ENCODE measurements at regions not wholly inside any gene's neighbourhood (a gene's known extent, or its start where the extent isn't known, plus 50 kb on each side); places are given as distances from the start of the nearest gene placed in this dataset.

DNA sequence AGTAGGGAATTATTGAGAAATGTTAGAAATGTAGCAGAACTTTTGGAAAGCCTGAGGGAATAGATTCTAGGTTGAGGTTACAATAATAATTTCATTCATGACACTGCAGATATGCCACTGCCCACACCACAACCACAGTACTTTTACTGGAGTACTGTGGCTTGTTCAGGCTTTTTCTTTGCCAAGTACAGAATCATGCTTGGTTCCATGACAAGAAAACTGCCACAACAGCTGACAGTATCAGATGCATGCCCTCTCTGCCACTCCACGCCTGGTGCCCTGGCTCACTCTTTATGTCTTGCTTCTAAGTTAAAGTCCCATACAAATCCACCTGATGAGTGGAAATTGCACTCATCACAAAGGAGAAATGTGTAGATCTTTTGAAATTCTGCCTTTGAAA lies 398.6 kb downstream of the ZIC1 start:
- intact Hi-C loops (cut with DNase I), result no loop called here
- no peak overlapping the region for H3K27ac ChIP-seq
- TF ChIP-seq, protein P1, sequence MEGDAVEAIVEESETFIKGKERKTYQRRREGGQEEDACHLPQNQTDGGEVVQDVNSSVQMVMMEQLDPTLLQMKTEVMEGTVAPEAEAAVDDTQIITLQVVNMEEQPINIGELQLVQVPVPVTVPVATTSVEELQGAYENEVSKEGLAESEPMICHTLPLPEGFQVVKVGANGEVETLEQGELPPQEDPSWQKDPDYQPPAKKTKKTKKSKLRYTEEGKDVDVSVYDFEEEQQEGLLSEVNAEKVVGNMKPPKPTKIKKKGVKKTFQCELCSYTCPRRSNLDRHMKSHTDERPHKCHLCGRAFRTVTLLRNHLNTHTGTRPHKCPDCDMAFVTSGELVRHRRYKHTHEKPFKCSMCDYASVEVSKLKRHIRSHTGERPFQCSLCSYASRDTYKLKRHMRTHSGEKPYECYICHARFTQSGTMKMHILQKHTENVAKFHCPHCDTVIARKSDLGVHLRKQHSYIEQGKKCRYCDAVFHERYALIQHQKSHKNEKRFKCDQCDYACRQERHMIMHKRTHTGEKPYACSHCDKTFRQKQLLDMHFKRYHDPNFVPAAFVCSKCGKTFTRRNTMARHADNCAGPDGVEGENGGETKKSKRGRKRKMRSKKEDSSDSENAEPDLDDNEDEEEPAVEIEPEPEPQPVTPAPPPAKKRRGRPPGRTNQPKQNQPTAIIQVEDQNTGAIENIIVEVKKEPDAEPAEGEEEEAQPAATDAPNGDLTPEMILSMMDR (IDR thresholded peaks at IDR 0.05), result no peak
- no peak overlapping the region for H3K4me3 ChIP-seq
- H3K27me3 ChIP-seq, result no peaks in the 10 kb centered on the region
- DNase-seq (ENCODE audit: low spot score in 2 of 2), result no peak
- H3K36me3 ChIP-seq, result no peaks in the 10 kb centered on the region
- no peaks in the 10 kb centered on the region for H3K9me3 ChIP-seq
- H3K4me1 ChIP-seq, result no peaks in the 10 kb centered on the region

DNA sequence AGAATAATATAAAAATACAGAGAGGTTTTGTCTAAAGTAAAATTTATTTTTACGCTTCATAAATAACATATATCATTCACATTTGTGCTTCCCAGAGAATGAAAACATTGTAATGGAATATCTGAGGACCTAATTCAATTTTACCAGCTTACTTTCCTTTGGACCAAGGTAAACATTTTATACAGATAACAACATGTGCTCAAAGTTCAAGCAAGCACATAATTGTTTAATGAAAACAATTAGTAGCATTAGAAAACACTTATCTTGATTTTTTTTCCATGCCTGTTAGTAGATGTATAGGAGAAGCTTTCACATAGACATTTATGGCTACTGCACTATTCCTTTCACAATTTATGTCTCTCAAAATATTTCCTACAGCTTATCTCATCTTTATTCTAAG lies 400.0 kb downstream of the ZIC1 start:
- Histone ChIP-seq H3K4me1 (no peaks in the 10 kb centered on the region), H3K27ac (no peak overlapping the region), H3K36me3 (no peaks in the 10 kb centered on the region), H3K27me3 (no peaks in the 10 kb centered on the region), H3K9me3 (no peaks in the 10 kb centered on the region), H3K4me3 (no peak overlapping the region)
- DNase-seq (ENCODE audit: low spot score in 2 of 2), result no peak
- intact Hi-C loops (cut with DNase I), result no loop called here
- TF ChIP-seq, protein P1 (IDR thresholded peaks at IDR 0.05), result no peak

GRCh38 chr3:147812186-147812911 lies 403.2 kb downstream of the ZIC1 start:
- H3K27me3 ChIP-seq, result no peaks in the 10 kb centered on the region
- no peaks in the 10 kb centered on the region for H3K9me3 ChIP-seq
- no peaks in the 10 kb centered on the region for H3K36me3 ChIP-seq
- H3K4me3 ChIP-seq, result no peak overlapping the region
- DNase-seq (ENCODE audit: low spot score in 2 of 2), result no peak
- TF ChIP-seq, protein P1 (IDR thresholded peaks at IDR 0.05), result no peak
- H3K4me1 ChIP-seq, result no peaks in the 10 kb centered on the region
- intact Hi-C loops (cut with DNase I), result no loop called here
- H3K27ac ChIP-seq, result no peak overlapping the region

DNA sequence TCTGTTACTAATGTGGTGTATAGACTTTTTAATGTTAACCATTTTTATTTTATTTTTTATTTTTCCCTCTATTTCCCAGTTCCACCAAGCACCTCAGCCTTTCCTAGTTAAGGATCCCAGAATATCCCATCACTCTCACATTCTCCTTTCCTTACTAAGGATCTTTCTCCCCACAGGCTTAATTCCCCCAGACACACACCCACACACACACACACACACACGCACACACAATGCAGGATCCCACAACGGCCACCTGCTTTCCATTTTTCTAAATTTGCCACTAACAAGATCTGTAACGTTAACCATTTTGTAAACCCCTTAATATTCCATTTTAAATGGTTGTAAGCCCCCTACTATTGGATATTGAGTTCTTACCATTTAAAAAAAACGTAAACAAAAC lies 404.1 kb downstream of the ZIC1 start:
- intact Hi-C loops (cut with DNase I), result no loop called here
- TF ChIP-seq, protein P1 (IDR thresholded peaks at IDR 0.05), result no peak
- no peaks in the 10 kb centered on the region for H3K4me1 ChIP-seq
- H3K4me3 ChIP-seq, result no peak overlapping the region
- no peaks in the 10 kb centered on the region for H3K36me3 ChIP-seq
- no peaks in the 10 kb centered on the region for H3K27me3 ChIP-seq
- no peaks in the 10 kb centered on the region for H3K9me3 ChIP-seq
- DNase-seq (ENCODE audit: low spot score in 2 of 2), result no peak
- no peak overlapping the region for H3K27ac ChIP-seq

- H3K4me1 ChIP-seq, result no peaks in the 10 kb centered on the region
- H3K27me3 ChIP-seq, result no peaks in the 10 kb centered on the region
- TF ChIP-seq, protein P1 (IDR thresholded peaks at IDR 0.05), result no peak
- H3K9me3 ChIP-seq, result no peaks in the 10 kb centered on the region
- intact Hi-C loops (cut with DNase I), result no loop called here
- H3K27ac ChIP-seq, result no peak overlapping the region
- no peak overlapping the region for H3K4me3 ChIP-seq
- DNase-seq (ENCODE audit: low spot score in 2 of 2), result no peak
- no peaks in the 10 kb centered on the region for H3K36me3 ChIP-seq
These were observed 407.6 kb downstream of the ZIC1 start for GRCh38 chr3:147816752-147817151.

GRCh38 chr3:147832611-147833010 lies 423.4 kb downstream of the ZIC1 start:
- Histone ChIP-seq H3K4me3 (no peak overlapping the region), H3K27me3 (no peaks in the 10 kb centered on the region), H3K9me3 (no peaks in the 10 kb centered on the region), H3K36me3 (no peaks in the 10 kb centered on the region), H3K4me1 (no peaks in the 10 kb centered on the region), H3K27ac (no peak overlapping the region)
- no peak for DNase-seq (ENCODE audit: low spot score in 2 of 2)
- intact Hi-C loops (cut with DNase I), result no loop called here
- TF ChIP-seq, protein P1 (IDR thresholded peaks at IDR 0.05), result no peak

All from ascending aorta (tissue), 2 donors.